MM.1S (cell line): ENCODE measurements at regions not wholly inside any gene's neighbourhood (a gene's known extent, or its start where the extent isn't known, plus 50 kb on each side); places are given as distances from the start of the nearest gene placed in this dataset.

ENCODE experiments used
- DNase-seq: peaks from one replicate; pipeline ENCODE4 v3.0.0-alpha.2; 2015
- H2AFZ ChIP-seq: fragments of 300-600 bp; sonication (generic); 2 replicates; pipeline ENCODE4 v1.6.0; 2016; ENCODE audit warnings: antibody characterized with exemption, low read length
- H3F3A ChIP-seq: fragments of 300-600 bp; sonication (generic); 2 replicates; pipeline ENCODE4 v1.6.1; 2016; ENCODE audit warnings: mild to moderate bottlenecking, antibody characterized with exemption, low read length, moderate library complexity, mixed read lengths; ENCODE audit not compliant: insufficient read depth
- H3K27ac ChIP-seq: fragments of 300-600 bp; sonication (generic); 2 replicates; pipeline ENCODE4 v1.5.1; 2016; ENCODE audit warnings: mild to moderate bottlenecking, low read length
- H3K27me3 ChIP-seq: fragments of 300-600 bp; sonication (generic); replicated peaks from 2 replicates; pipeline ENCODE4 v1.6.0; 2016; ENCODE audit warnings: low read length; ENCODE audit not compliant: insufficient read depth
- H3K36me3 ChIP-seq: fragments of 300-600 bp; sonication (generic); replicated peaks from 2 replicates; pipeline ENCODE4 v1.6.1; 2016; ENCODE audit warnings: mild to moderate bottlenecking, low read length, mixed read lengths; ENCODE audit not compliant: insufficient read depth
- H3K4me1 ChIP-seq: fragments of 300-600 bp; sonication (generic); 2 replicates; pipeline ENCODE4 v1.6.1; 2016; ENCODE audit warnings: low read length, mixed read lengths
- H3K4me2 ChIP-seq: fragments of 300-600 bp; sonication (generic); 2 replicates; pipeline ENCODE4 v1.6.0; 2016; ENCODE audit warnings: low read depth, low read length
- H3K4me3 ChIP-seq: fragments of 300-600 bp; sonication (generic); 2 replicates; pipeline ENCODE4 v1.5.1; 2016; ENCODE audit warnings: low read length, mixed read lengths
- H3K79me2 ChIP-seq: fragments of 300-600 bp; sonication (generic); 2 replicates; pipeline ENCODE4 v1.6.1; 2016; ENCODE audit warnings: mixed run types, low read length, mixed read lengths
- H3K9ac ChIP-seq: fragments of 300-600 bp; sonication (generic); 2 replicates; pipeline ENCODE4 v1.6.1; 2016; ENCODE audit warnings: low read length, mixed read lengths
- H3K9me2 ChIP-seq: fragments of 300-600 bp; sonication (generic); replicated peaks from 2 replicates; pipeline ENCODE4 v1.6.1; 2016; ENCODE audit warnings: mild to moderate bottlenecking, low read length, mixed read lengths; ENCODE audit not compliant: insufficient read depth
- H3K9me3 ChIP-seq: fragments of 300-600 bp; sonication (generic); replicated peaks from 2 replicates; pipeline ENCODE4 v1.6.1; 2016; ENCODE audit warnings: mild to moderate bottlenecking, low read length, mixed read lengths; ENCODE audit not compliant: insufficient read depth
- H4K20me1 ChIP-seq: fragments of 300-600 bp; sonication (generic); 2 replicates; pipeline ENCODE4 v1.6.1; 2016; ENCODE audit warnings: mild to moderate bottlenecking, low read length, moderate library complexity, mixed read lengths; ENCODE audit not compliant: insufficient read depth
- EZH2 ChIP-seq: fragments of 300-600 bp; sonication (generic); optimal IDR thresholded peaks from 2 replicates; pipeline ENCODE3; 2017; ENCODE audit warnings: low read depth, mild to moderate bottlenecking, antibody characterized with exemption, low read length, mixed read lengths
- EZH2phosphoT487 ChIP-seq: fragments of 300-600 bp; sonication (generic); IDR thresholded peaks from 2 replicates; pipeline ENCODE4 v1.6.1; 2018; ENCODE audit warnings: antibody characterized with exemption, low read length
- TF ChIP-seq, protein P1 (sequence below): fragments of 300-600 bp; sonication (generic); IDR thresholded peaks from 2 replicates; pipeline ENCODE4 v1.5.1; 2016; ENCODE audit warnings: antibody characterized with exemption, low read length, mixed read lengths

DNA sequence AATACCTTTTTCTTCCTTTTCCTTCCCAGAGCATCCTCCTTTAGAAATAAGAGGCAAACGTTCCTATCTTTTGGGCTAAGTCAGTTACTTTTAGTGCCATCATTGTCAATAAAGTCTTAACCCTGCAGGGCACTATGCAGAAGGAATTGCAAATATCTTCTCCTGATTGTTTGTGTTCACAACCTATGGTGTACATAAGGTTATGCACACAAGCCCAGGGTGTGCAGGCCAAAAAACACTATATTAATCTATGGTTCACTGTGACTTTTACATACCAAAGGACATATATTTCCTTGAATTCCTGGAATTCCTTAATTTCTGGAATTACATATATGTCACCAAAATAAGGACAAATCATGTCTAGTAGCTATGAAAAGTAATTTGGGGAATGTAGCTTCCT is 493.5 kb downstream of the MTRR start:
- Histone ChIP-seq H3K4me1 (no peaks in the 10 kb centered on the region), H3K9ac (no peak overlapping the region), H3K79me2 (no peaks in the 10 kb centered on the region), H2AFZ (no peak overlapping the region), H3K36me3 (no peaks in the 10 kb centered on the region), H3K4me3 (no peak overlapping the region), H3K9me2 (no peaks in the 10 kb centered on the region), H3K4me2 (no peak overlapping the region), H4K20me1 (no peaks in the 10 kb centered on the region), H3F3A (no peaks in the 10 kb centered on the region), H3K9me3 (no peaks in the 10 kb centered on the region), H3K27me3 (no peaks in the 10 kb centered on the region), H3K27ac (no peak overlapping the region)
- TF ChIP-seq, protein P1, sequence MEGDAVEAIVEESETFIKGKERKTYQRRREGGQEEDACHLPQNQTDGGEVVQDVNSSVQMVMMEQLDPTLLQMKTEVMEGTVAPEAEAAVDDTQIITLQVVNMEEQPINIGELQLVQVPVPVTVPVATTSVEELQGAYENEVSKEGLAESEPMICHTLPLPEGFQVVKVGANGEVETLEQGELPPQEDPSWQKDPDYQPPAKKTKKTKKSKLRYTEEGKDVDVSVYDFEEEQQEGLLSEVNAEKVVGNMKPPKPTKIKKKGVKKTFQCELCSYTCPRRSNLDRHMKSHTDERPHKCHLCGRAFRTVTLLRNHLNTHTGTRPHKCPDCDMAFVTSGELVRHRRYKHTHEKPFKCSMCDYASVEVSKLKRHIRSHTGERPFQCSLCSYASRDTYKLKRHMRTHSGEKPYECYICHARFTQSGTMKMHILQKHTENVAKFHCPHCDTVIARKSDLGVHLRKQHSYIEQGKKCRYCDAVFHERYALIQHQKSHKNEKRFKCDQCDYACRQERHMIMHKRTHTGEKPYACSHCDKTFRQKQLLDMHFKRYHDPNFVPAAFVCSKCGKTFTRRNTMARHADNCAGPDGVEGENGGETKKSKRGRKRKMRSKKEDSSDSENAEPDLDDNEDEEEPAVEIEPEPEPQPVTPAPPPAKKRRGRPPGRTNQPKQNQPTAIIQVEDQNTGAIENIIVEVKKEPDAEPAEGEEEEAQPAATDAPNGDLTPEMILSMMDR = no peak
- TF ChIP-seq EZH2 (no peak), EZH2phosphoT487 (no peak)
- DNase-seq = no peak

DNA sequence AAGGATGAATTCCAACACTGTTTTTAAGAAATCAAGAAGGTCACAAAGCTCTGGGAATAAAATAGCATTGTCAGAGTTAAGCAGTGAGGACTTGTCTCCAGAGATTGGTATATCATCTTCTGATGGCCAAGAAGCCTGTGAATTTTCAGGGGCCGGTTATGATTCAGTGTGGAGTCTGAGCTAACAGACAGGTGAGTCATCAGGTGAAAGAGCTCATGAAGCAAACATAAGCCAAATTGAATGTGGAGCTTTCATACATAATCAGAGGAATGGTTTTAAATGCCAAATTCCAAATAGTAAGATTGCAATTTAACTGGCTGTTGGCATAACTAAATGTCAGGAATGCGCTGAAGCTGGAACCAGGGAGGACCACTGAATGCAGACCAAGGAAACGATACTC is 494.2 kb downstream of the MTRR start:
- H3K9me2 ChIP-seq = no peaks in the 10 kb centered on the region
- H3K4me2 ChIP-seq = no peak overlapping the region
- no peaks in the 10 kb centered on the region for H4K20me1 ChIP-seq
- H3K27ac ChIP-seq = no peak overlapping the region
- H3K9me3 ChIP-seq = no peaks in the 10 kb centered on the region
- H3K9ac ChIP-seq = no peak overlapping the region
- TF ChIP-seq EZH2 (no peak), EZH2phosphoT487 (no peak)
- TF ChIP-seq, protein P1 = no peak
- no peaks in the 10 kb centered on the region for H3F3A ChIP-seq
- no peaks in the 10 kb centered on the region for H3K4me1 ChIP-seq
- no peak overlapping the region for H2AFZ ChIP-seq
- no peak for DNase-seq
- no peaks in the 10 kb centered on the region for H3K36me3 ChIP-seq
- no peaks in the 10 kb centered on the region for H3K27me3 ChIP-seq
- H3K79me2 ChIP-seq = no peaks in the 10 kb centered on the region
- H3K4me3 ChIP-seq = no peak overlapping the region

DNA sequence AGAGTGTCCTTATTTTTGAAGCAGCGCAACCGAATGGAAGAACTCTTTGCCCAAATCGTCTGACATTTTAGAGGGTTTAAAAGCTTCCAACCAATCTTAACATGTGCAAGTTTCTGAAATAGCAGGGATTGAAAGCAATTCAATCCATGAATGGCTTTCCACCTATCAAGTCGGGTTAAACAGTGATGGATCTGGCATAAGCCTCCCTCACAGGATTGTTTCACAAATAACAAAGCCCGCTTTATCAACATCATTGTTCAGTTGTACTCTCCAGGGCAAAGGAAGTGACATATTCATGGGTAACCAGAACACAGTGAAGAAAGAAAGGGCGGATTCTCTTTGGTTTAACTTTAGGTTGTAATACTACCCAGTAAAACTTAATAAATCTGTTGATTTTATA is 497.3 kb downstream of the MTRR start:
- H3K27ac ChIP-seq = no peak overlapping the region
- no peak overlapping the region for H3K4me2 ChIP-seq
- H3K9ac ChIP-seq = no peak overlapping the region
- no peaks in the 10 kb centered on the region for H3K36me3 ChIP-seq
- H2AFZ ChIP-seq = no peak overlapping the region
- H4K20me1 ChIP-seq = no peaks in the 10 kb centered on the region
- TF ChIP-seq, protein P1 = no peak
- TF ChIP-seq EZH2 = no peak
- no peak for TF ChIP-seq EZH2phosphoT487
- H3K27me3 ChIP-seq = no peaks in the 10 kb centered on the region
- no peaks in the 10 kb centered on the region for H3K9me2 ChIP-seq
- DNase-seq = no peak
- H3K4me3 ChIP-seq = no peak overlapping the region
- H3F3A ChIP-seq = no peaks in the 10 kb centered on the region
- H3K9me3 ChIP-seq = no peaks in the 10 kb centered on the region
- no peaks in the 10 kb centered on the region for H3K79me2 ChIP-seq
- H3K4me1 ChIP-seq = no peaks in the 10 kb centered on the region
